ENCODE measurements at regions not wholly inside any gene's neighbourhood (a gene's known extent, or its start where the extent isn't known, plus 50 kb on each side); places are given as distances from the start of the nearest gene placed in this dataset.

- no TSS peak for BruUV-seq (replicated peaks)
- ChIA-PET POLR2A (no interaction called here), CTCF (no interaction called here)
- peaks cover 17% of the 10 kb centered on the region for H3K27me3 ChIP-seq (ENCODE audit: control insufficient read depth, insufficient read depth, low read length)
- no peaks in the 10 kb centered on the region for H3K36me3 ChIP-seq (ENCODE audit: control insufficient read depth, insufficient read depth, low read length)
- no peak for TF ChIP-seq POLR2AphosphoS5 (IDR thresholded peaks at IDR 0.05; ENCODE audit: low read depth, low read length)
- TF ChIP-seq CTCF (IDR thresholded peaks at IDR 0.05): no peak
- no peak for TF ChIP-seq REST (IDR thresholded peaks at IDR 0.05; ENCODE audit: insufficient read depth in 1 of 2, low read depth in 2 of 2, low read length in 1 of 2)
- no peak for TF ChIP-seq TCF7L2 (IDR thresholded peaks at IDR 0.05; ENCODE audit: low read depth, low read length)
- no peak for TF ChIP-seq SIN3A (IDR thresholded peaks at IDR 0.05; ENCODE audit: borderline replicate concordance, insufficient read depth, low read depth, low read length)
- no peak overlapping the region for H3K4me3 ChIP-seq (ENCODE audit: low read depth in 2 of 2, low read length in 2 of 2)
- no peak overlapping the region for H3K27ac ChIP-seq (ENCODE audit: low read length)
- intact Hi-C loops (cut with micrococcal nuclease; ENCODE audit: unreplicated experiment) (no loop called here), in situ Hi-C loops (cut with HindIII; ENCODE audit: low pct_unique_long_range_greater_than_20kb, low sequenced_read_pairs) (no loop called here)
- no peaks in the 10 kb centered on the region for H3K4me1 ChIP-seq (ENCODE audit: control insufficient read depth, insufficient read depth, low read length)
- DNase-seq (ENCODE audit: low read depth, low spot score) (no peak), ATAC-seq (no peak)
- H3K9me3 ChIP-seq (ENCODE audit: control insufficient read depth, insufficient read depth, low read depth, low read length): no peaks in the 10 kb centered on the region
These were observed 331.9 kb downstream of the ACTR3B start for GRCh38 chr7:153091477-153091876.

- CTCF ChIA-PET: no interaction called here
- TF ChIP-seq POLR2AphosphoS5 (IDR thresholded peaks at IDR 0.05; ENCODE audit: low read depth, low read length): no peak
- TF ChIP-seq SIN3A (IDR thresholded peaks at IDR 0.05; ENCODE audit: borderline replicate concordance, insufficient read depth, low read depth, low read length): no peak
- no peak for TF ChIP-seq TCF7L2 (IDR thresholded peaks at IDR 0.05; ENCODE audit: low read depth, low read length)
- Histone ChIP-seq H3K4me3 (ENCODE audit: low read depth in 2 of 2, low read length in 2 of 2) (no peak overlapping the region), H3K9me3 (ENCODE audit: control insufficient read depth, insufficient read depth, low read depth, low read length) (no peaks in the 10 kb centered on the region), H3K36me3 (ENCODE audit: control insufficient read depth, insufficient read depth, low read length) (no peaks in the 10 kb centered on the region), H3K27ac (ENCODE audit: low read length) (no peak overlapping the region), H3K4me1 (ENCODE audit: control insufficient read depth, insufficient read depth, low read length) (no peaks in the 10 kb centered on the region), H3K27me3 (ENCODE audit: control insufficient read depth, insufficient read depth, low read length) (peaks cover 11% of the 10 kb centered on the region; the same call in 1 of the 2 replicates)
- ATAC-seq (no peak), DNase-seq (ENCODE audit: low read depth, low spot score) (no peak)
- BruUV-seq (replicated peaks): no TSS peak
- POLR2A ChIA-PET: no interaction called here
- in situ Hi-C loops (cut with HindIII; ENCODE audit: low pct_unique_long_range_greater_than_20kb, low sequenced_read_pairs): no loop called here
- intact Hi-C loops (cut with micrococcal nuclease; ENCODE audit: unreplicated experiment): no loop called here
These were observed 338.1 kb downstream of the ACTR3B start for GRCh38 chr7:153097511-153098201.

GRCh38 chr7:153099235-153099634 is 339.7 kb downstream of the ACTR3B start:
- intact Hi-C loops (cut with micrococcal nuclease; ENCODE audit: unreplicated experiment): no loop called here
- Histone ChIP-seq H3K4me1 (ENCODE audit: control insufficient read depth, insufficient read depth, low read length) (no peaks in the 10 kb centered on the region), H3K4me3 (ENCODE audit: low read depth in 2 of 2, low read length in 2 of 2) (no peak overlapping the region), H3K27ac (ENCODE audit: low read length) (no peak overlapping the region), H3K9me3 (ENCODE audit: control insufficient read depth, insufficient read depth, low read depth, low read length) (no peaks in the 10 kb centered on the region), H3K36me3 (ENCODE audit: control insufficient read depth, insufficient read depth, low read length) (no peaks in the 10 kb centered on the region), H3K27me3 (ENCODE audit: control insufficient read depth, insufficient read depth, low read length) (peaks cover 10% of the 10 kb centered on the region; the same call in 1 of the 2 replicates)
- POLR2A ChIA-PET: no interaction called here
- DNase-seq (ENCODE audit: low read depth, low spot score): no peak
- TF ChIP-seq POLR2AphosphoS5 (IDR thresholded peaks at IDR 0.05; ENCODE audit: low read depth, low read length): no peak
- no peak for TF ChIP-seq REST (IDR thresholded peaks at IDR 0.05; ENCODE audit: insufficient read depth in 1 of 2, low read depth in 2 of 2, low read length in 1 of 2)
- TF ChIP-seq CTCF (IDR thresholded peaks at IDR 0.05): no peak
- no peak for TF ChIP-seq SIN3A (IDR thresholded peaks at IDR 0.05; ENCODE audit: borderline replicate concordance, insufficient read depth, low read depth, low read length)
- no peak for TF ChIP-seq TCF7L2 (IDR thresholded peaks at IDR 0.05; ENCODE audit: low read depth, low read length)
- no peak for ATAC-seq
- BruUV-seq (replicated peaks): no TSS peak
- in situ Hi-C loops (cut with HindIII; ENCODE audit: low pct_unique_long_range_greater_than_20kb, low sequenced_read_pairs): no loop called here
- CTCF ChIA-PET: no interaction called here
